ENCODE measurements at regions not wholly inside any gene's neighbourhood (a gene's known extent, or its start where the extent isn't known, plus 50 kb on each side); places are given as distances from the start of the nearest gene placed in this dataset.

GRCh38 chr4:66357316-66357715 lies 687.0 kb upstream of the EPHA5 start:
- no peak overlapping the region for H3K4me3 ChIP-seq (ENCODE audit: low read depth, low read length)
- peak; percentile 38 for DNase-seq (ENCODE audit: low read depth)
- TF ChIP-seq, protein P1, sequence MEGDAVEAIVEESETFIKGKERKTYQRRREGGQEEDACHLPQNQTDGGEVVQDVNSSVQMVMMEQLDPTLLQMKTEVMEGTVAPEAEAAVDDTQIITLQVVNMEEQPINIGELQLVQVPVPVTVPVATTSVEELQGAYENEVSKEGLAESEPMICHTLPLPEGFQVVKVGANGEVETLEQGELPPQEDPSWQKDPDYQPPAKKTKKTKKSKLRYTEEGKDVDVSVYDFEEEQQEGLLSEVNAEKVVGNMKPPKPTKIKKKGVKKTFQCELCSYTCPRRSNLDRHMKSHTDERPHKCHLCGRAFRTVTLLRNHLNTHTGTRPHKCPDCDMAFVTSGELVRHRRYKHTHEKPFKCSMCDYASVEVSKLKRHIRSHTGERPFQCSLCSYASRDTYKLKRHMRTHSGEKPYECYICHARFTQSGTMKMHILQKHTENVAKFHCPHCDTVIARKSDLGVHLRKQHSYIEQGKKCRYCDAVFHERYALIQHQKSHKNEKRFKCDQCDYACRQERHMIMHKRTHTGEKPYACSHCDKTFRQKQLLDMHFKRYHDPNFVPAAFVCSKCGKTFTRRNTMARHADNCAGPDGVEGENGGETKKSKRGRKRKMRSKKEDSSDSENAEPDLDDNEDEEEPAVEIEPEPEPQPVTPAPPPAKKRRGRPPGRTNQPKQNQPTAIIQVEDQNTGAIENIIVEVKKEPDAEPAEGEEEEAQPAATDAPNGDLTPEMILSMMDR (conservative IDR thresholded peaks at IDR 0.05; ENCODE audit: low read depth, low read length) = no peak

DNA sequence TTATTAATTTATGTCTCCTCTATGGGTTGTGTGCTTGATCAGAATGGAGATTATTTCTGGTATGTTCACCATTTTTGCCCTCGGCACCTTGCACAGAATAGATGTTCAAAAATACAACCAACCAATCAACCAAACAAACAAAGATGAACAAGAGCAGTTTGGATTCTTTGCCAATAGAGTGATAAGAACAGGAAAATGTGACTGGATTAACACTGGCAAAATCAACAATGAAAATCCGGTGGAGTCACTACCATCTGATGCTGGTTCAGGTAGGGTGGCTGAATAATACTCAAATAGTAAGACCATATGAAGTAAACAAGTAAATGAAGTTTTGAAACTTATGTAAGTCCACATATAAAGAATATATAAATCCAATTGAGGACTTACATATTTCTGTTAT lies 685.0 kb upstream of the EPHA5 start:
- TF ChIP-seq, protein P1 (conservative IDR thresholded peaks at IDR 0.05; ENCODE audit: low read depth, low read length) = no peak
- no peak overlapping the region for H3K4me3 ChIP-seq (ENCODE audit: low read depth, low read length)
- no peak for DNase-seq (ENCODE audit: low read depth)

GRCh38 chr4:66351761-66352160 lies 681.5 kb upstream of the EPHA5 start:
- TF ChIP-seq, protein P1 (conservative IDR thresholded peaks at IDR 0.05; ENCODE audit: low read depth, low read length) = no peak

DNA sequence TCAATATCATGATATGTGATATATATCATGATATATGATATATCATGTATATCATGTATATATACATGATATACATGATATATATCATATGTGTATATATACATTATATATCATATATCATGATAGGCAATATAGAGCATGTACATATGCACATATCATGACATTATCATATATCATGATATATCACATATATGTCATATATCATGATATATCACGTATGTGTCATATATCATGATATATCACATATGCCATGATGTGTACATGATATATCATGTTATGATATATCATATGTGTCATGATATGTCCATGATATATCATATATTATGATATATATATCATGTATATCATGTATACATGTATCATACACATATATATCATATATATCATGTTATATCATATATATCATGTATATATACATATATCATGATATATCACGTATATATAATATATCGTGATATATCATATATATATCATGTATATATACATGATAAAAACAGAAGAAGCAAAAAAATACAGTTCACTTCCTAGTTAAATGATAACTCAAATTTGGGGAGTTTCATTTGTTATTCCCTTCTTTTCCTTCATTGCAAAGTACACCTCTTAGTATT lies 670.1 kb upstream of the EPHA5 start:
- no peak for DNase-seq (ENCODE audit: low read depth)
- no peak overlapping the region for H3K4me3 ChIP-seq (ENCODE audit: low read depth, low read length)
- TF ChIP-seq, protein P1 (conservative IDR thresholded peaks at IDR 0.05; ENCODE audit: low read depth, low read length) = no peak

More at GRCh38 chr4:66351761-66352160, 681.5 kb upstream of the EPHA5 start:
- peak; percentile 3 for DNase-seq (ENCODE audit: low read depth)
- H3K4me3 ChIP-seq (ENCODE audit: low read depth, low read length) = no peak overlapping the region

GRCh38 chr4:66339007-66339406 lies 668.7 kb upstream of the EPHA5 start:
- no peak overlapping the region for H3K4me3 ChIP-seq (ENCODE audit: low read depth, low read length)
- no peak for DNase-seq (ENCODE audit: low read depth)
- TF ChIP-seq, protein P1 (conservative IDR thresholded peaks at IDR 0.05; ENCODE audit: low read depth, low read length) = no peak

- TF ChIP-seq, protein P1 (conservative IDR thresholded peaks at IDR 0.05; ENCODE audit: low read depth, low read length) = no peak
- DNase-seq (ENCODE audit: low read depth) = peak; percentile 2
- H3K4me3 ChIP-seq (ENCODE audit: low read depth, low read length) = no peak overlapping the region
Observed at GRCh38 chr4:66331761-66332160, 661.5 kb upstream of the EPHA5 start.

- no peak overlapping the region for H3K4me3 ChIP-seq (ENCODE audit: low read depth, low read length)
- DNase-seq (ENCODE audit: low read depth) = peak; percentile 30
- TF ChIP-seq, protein P1 (conservative IDR thresholded peaks at IDR 0.05; ENCODE audit: low read depth, low read length) = no peak
Observed at GRCh38 chr4:66330125-66330524, 659.8 kb upstream of the EPHA5 start.

All from choroid plexus epithelial cell (primary cell).